ENCODE measurements at regions not wholly inside any gene's neighbourhood (a gene's known extent, or its start where the extent isn't known, plus 50 kb on each side); places are given as distances from the start of the nearest gene placed in this dataset.

- H3K27me3 ChIP-seq (ENCODE audit: control insufficient read depth in 5 of 5, insufficient read depth in 4 of 5, low read length in 5 of 5) = no peaks in the 10 kb centered on the region
- no peaks in the 10 kb centered on the region for H3K9me3 ChIP-seq (ENCODE audit: control insufficient read depth in 5 of 5, low read length in 5 of 5)
- H3K36me3 ChIP-seq (ENCODE audit: control insufficient read depth in 5 of 5, insufficient read depth in 5 of 5, low read length in 5 of 5) = no peaks in the 10 kb centered on the region
- no peak overlapping the region for H3K9ac ChIP-seq (ENCODE audit: low read length in 5 of 5)
- H3K4me3 ChIP-seq (ENCODE audit: low read depth in 1 of 5, low read length in 5 of 5) = no peak overlapping the region
- H3K27ac ChIP-seq (ENCODE audit: low read depth, low read length) = no peak overlapping the region
- no peaks in the 10 kb centered on the region for H3K4me1 ChIP-seq (ENCODE audit: control insufficient read depth in 5 of 5, insufficient read depth in 5 of 5, low read length in 5 of 5)
Observed at GRCh38 chr6:91631227-91631626, 1044.4 kb upstream of the MAP3K7 start.

GRCh38 chr6:91626911-91627310 is 1040.0 kb upstream of the MAP3K7 start:
- Histone ChIP-seq H3K27ac (ENCODE audit: low read depth, low read length) (no peak overlapping the region), H3K4me1 (ENCODE audit: control insufficient read depth in 5 of 5, insufficient read depth in 5 of 5, low read length in 5 of 5) (no peaks in the 10 kb centered on the region), H3K9ac (ENCODE audit: low read length in 5 of 5) (no peak overlapping the region), H3K27me3 (ENCODE audit: control insufficient read depth in 5 of 5, insufficient read depth in 4 of 5, low read length in 5 of 5) (no peaks in the 10 kb centered on the region), H3K9me3 (ENCODE audit: control insufficient read depth in 5 of 5, low read length in 5 of 5) (peaks cover 0 to 3% (median 0%) of the 10 kb centered on the region in 5 donors), H3K36me3 (ENCODE audit: control insufficient read depth in 5 of 5, insufficient read depth in 5 of 5, low read length in 5 of 5) (no peaks in the 10 kb centered on the region), H3K4me3 (ENCODE audit: low read depth in 1 of 5, low read length in 5 of 5) (no peak overlapping the region)

- Histone ChIP-seq H3K27me3 (ENCODE audit: control insufficient read depth in 5 of 5, insufficient read depth in 4 of 5, low read length in 5 of 5) (no peaks in the 10 kb centered on the region), H3K4me1 (ENCODE audit: control insufficient read depth in 5 of 5, insufficient read depth in 5 of 5, low read length in 5 of 5) (no peaks in the 10 kb centered on the region), H3K27ac (ENCODE audit: low read depth, low read length) (no peak overlapping the region), H3K4me3 (ENCODE audit: low read depth in 1 of 5, low read length in 5 of 5) (no peak overlapping the region), H3K9me3 (ENCODE audit: control insufficient read depth in 5 of 5, low read length in 5 of 5) (no peaks in the 10 kb centered on the region), H3K36me3 (ENCODE audit: control insufficient read depth in 5 of 5, insufficient read depth in 5 of 5, low read length in 5 of 5) (no peaks in the 10 kb centered on the region), H3K9ac (ENCODE audit: low read length in 5 of 5) (no peak overlapping the region)
Observed at GRCh38 chr6:91613481-91613880, 1026.6 kb upstream of the MAP3K7 start.

GRCh38 chr6:91611190-91611589 is 1024.3 kb upstream of the MAP3K7 start:
- Histone ChIP-seq H3K36me3 (ENCODE audit: control insufficient read depth in 5 of 5, insufficient read depth in 5 of 5, low read length in 5 of 5) (no peaks in the 10 kb centered on the region), H3K4me1 (ENCODE audit: control insufficient read depth in 5 of 5, insufficient read depth in 5 of 5, low read length in 5 of 5) (no peaks in the 10 kb centered on the region), H3K4me3 (ENCODE audit: low read depth in 1 of 5, low read length in 5 of 5) (no peak overlapping the region), H3K9me3 (ENCODE audit: control insufficient read depth in 5 of 5, low read length in 5 of 5) (no peaks in the 10 kb centered on the region), H3K9ac (ENCODE audit: low read length in 5 of 5) (no peak overlapping the region), H3K27ac (ENCODE audit: low read depth, low read length) (no peak overlapping the region), H3K27me3 (ENCODE audit: control insufficient read depth in 5 of 5, insufficient read depth in 4 of 5, low read length in 5 of 5) (no peaks in the 10 kb centered on the region)

GRCh38 chr6:91608428-91608827 is 1021.6 kb upstream of the MAP3K7 start:
- H3K27ac ChIP-seq (ENCODE audit: low read depth, low read length) = no peak overlapping the region
- no peaks in the 10 kb centered on the region for H3K4me1 ChIP-seq (ENCODE audit: control insufficient read depth in 5 of 5, insufficient read depth in 5 of 5, low read length in 5 of 5)
- H3K9me3 ChIP-seq (ENCODE audit: control insufficient read depth in 5 of 5, low read length in 5 of 5) = no peaks in the 10 kb centered on the region
- no peaks in the 10 kb centered on the region for H3K36me3 ChIP-seq (ENCODE audit: control insufficient read depth in 5 of 5, insufficient read depth in 5 of 5, low read length in 5 of 5)
- H3K9ac ChIP-seq (ENCODE audit: low read length in 5 of 5) = no peak overlapping the region
- H3K4me3 ChIP-seq (ENCODE audit: low read depth in 1 of 5, low read length in 5 of 5) = no peak overlapping the region
- no peaks in the 10 kb centered on the region for H3K27me3 ChIP-seq (ENCODE audit: control insufficient read depth in 5 of 5, insufficient read depth in 4 of 5, low read length in 5 of 5)

GRCh38 chr6:91606148-91606901 is 1019.5 kb upstream of the MAP3K7 start:
- Histone ChIP-seq H3K36me3 (ENCODE audit: control insufficient read depth in 5 of 5, insufficient read depth in 5 of 5, low read length in 5 of 5) (no peaks in the 10 kb centered on the region), H3K27me3 (ENCODE audit: control insufficient read depth in 5 of 5, insufficient read depth in 4 of 5, low read length in 5 of 5) (no peaks in the 10 kb centered on the region), H3K9me3 (ENCODE audit: control insufficient read depth in 5 of 5, low read length in 5 of 5) (no peaks in the 10 kb centered on the region), H3K4me1 (ENCODE audit: control insufficient read depth in 5 of 5, insufficient read depth in 5 of 5, low read length in 5 of 5) (no peaks in the 10 kb centered on the region), H3K27ac (ENCODE audit: low read depth, low read length) (no peak overlapping the region), H3K9ac (ENCODE audit: low read length in 5 of 5) (no peak overlapping the region), H3K4me3 (ENCODE audit: low read depth in 1 of 5, low read length in 5 of 5) (no peak overlapping the region)

GRCh38 chr6:91600561-91600960 is 1013.7 kb upstream of the MAP3K7 start:
- H3K27ac ChIP-seq (ENCODE audit: low read depth, low read length) = no peak overlapping the region
- H3K27me3 ChIP-seq (ENCODE audit: control insufficient read depth in 5 of 5, insufficient read depth in 4 of 5, low read length in 5 of 5) = no peaks in the 10 kb centered on the region
- H3K4me1 ChIP-seq (ENCODE audit: control insufficient read depth in 5 of 5, insufficient read depth in 5 of 5, low read length in 5 of 5) = no peaks in the 10 kb centered on the region
- no peak overlapping the region for H3K9ac ChIP-seq (ENCODE audit: low read length in 5 of 5)
- H3K36me3 ChIP-seq (ENCODE audit: control insufficient read depth in 5 of 5, insufficient read depth in 5 of 5, low read length in 5 of 5) = no peaks in the 10 kb centered on the region
- no peaks in the 10 kb centered on the region for H3K9me3 ChIP-seq (ENCODE audit: control insufficient read depth in 5 of 5, low read length in 5 of 5)
- no peak overlapping the region for H3K4me3 ChIP-seq (ENCODE audit: low read depth in 1 of 5, low read length in 5 of 5)

GRCh38 chr6:91590191-91590590 is 1003.3 kb upstream of the MAP3K7 start:
- Histone ChIP-seq H3K9me3 (ENCODE audit: control insufficient read depth in 5 of 5, low read length in 5 of 5) (peaks cover 0 to 3% (median 0%) of the 10 kb centered on the region in 5 donors), H3K4me3 (ENCODE audit: low read depth in 1 of 5, low read length in 5 of 5) (no peak overlapping the region), H3K27me3 (ENCODE audit: control insufficient read depth in 5 of 5, insufficient read depth in 4 of 5, low read length in 5 of 5) (no peaks in the 10 kb centered on the region), H3K4me1 (ENCODE audit: control insufficient read depth in 5 of 5, insufficient read depth in 5 of 5, low read length in 5 of 5) (no peaks in the 10 kb centered on the region), H3K9ac (ENCODE audit: low read length in 5 of 5) (no peak overlapping the region), H3K27ac (ENCODE audit: low read depth, low read length) (no peak overlapping the region), H3K36me3 (ENCODE audit: control insufficient read depth in 5 of 5, insufficient read depth in 5 of 5, low read length in 5 of 5) (no peaks in the 10 kb centered on the region)

- H3K9me3 ChIP-seq (ENCODE audit: control insufficient read depth in 5 of 5, low read length in 5 of 5) = no peaks in the 10 kb centered on the region
- no peaks in the 10 kb centered on the region for H3K36me3 ChIP-seq (ENCODE audit: control insufficient read depth in 5 of 5, insufficient read depth in 5 of 5, low read length in 5 of 5)
- no peaks in the 10 kb centered on the region for H3K4me1 ChIP-seq (ENCODE audit: control insufficient read depth in 5 of 5, insufficient read depth in 5 of 5, low read length in 5 of 5)
- no peaks in the 10 kb centered on the region for H3K27me3 ChIP-seq (ENCODE audit: control insufficient read depth in 5 of 5, insufficient read depth in 4 of 5, low read length in 5 of 5)
- no peak overlapping the region for H3K9ac ChIP-seq (ENCODE audit: low read length in 5 of 5)
- H3K27ac ChIP-seq (ENCODE audit: low read depth, low read length) = no peak overlapping the region
- H3K4me3 ChIP-seq (ENCODE audit: low read depth in 1 of 5, low read length in 5 of 5) = no peak overlapping the region
Observed at GRCh38 chr6:91580635-91581034, 993.8 kb upstream of the MAP3K7 start.

- no peaks in the 10 kb centered on the region for H3K27me3 ChIP-seq (ENCODE audit: control insufficient read depth in 5 of 5, insufficient read depth in 4 of 5, low read length in 5 of 5)
- no peak overlapping the region for H3K4me3 ChIP-seq (ENCODE audit: low read depth in 1 of 5, low read length in 5 of 5)
- no peak overlapping the region for H3K27ac ChIP-seq (ENCODE audit: low read depth, low read length)
- no peaks in the 10 kb centered on the region for H3K36me3 ChIP-seq (ENCODE audit: control insufficient read depth in 5 of 5, insufficient read depth in 5 of 5, low read length in 5 of 5)
- no peaks in the 10 kb centered on the region for H3K4me1 ChIP-seq (ENCODE audit: control insufficient read depth in 5 of 5, insufficient read depth in 5 of 5, low read length in 5 of 5)
- no peak overlapping the region for H3K9ac ChIP-seq (ENCODE audit: low read length in 5 of 5)
- H3K9me3 ChIP-seq (ENCODE audit: control insufficient read depth in 5 of 5, low read length in 5 of 5) = no peaks in the 10 kb centered on the region
Observed at GRCh38 chr6:91575032-91575431, 988.2 kb upstream of the MAP3K7 start.

All from subcutaneous abdominal adipose tissue (tissue), 5 donors.